ENCODE measurements at regions not wholly inside any gene's neighbourhood (a gene's known extent, or its start where the extent isn't known, plus 50 kb on each side); places are given as distances from the start of the nearest gene placed in this dataset.
A peak's percentile ranks its signal among the peaks of the same experiment; 100 is the strongest.
"Not testable (repeated sequence)": the region's sequence is repeated elsewhere in the genome, so short reads cannot be mapped to it uniquely, and the experiment has no call there.

- no peak for DNase-seq (ENCODE audit: low spot score)
These were observed 93.5 kb downstream of the NAB1 start for GRCh38 chr2:190742431-190742830.

- DNase-seq (ENCODE audit: low spot score), result no peak
These were observed 95.2 kb downstream of the NAB1 start for GRCh38 chr2:190744041-190744440.

- no peak for DNase-seq (ENCODE audit: low spot score)
These were observed 98.3 kb downstream of the NAB1 start for GRCh38 chr2:190746971-190747761.

GRCh38 chr2:190748966-190749365 lies 100.1 kb downstream of the NAB1 start:
- no peak for DNase-seq (ENCODE audit: low spot score)

- no peak for DNase-seq (ENCODE audit: low spot score)
These were observed 107.0 kb downstream of the NAB1 start for GRCh38 chr2:190755772-190756415.

- DNase-seq (ENCODE audit: low spot score), result peak; percentile 65
These were observed 110.9 kb downstream of the NAB1 start for GRCh38 chr2:190759749-190760213.

GRCh38 chr2:190760353-190761150 lies 111.7 kb downstream of the NAB1 start:
- DNase-seq (ENCODE audit: low spot score), result not testable (repeated sequence)

GRCh38 chr2:190761216-190761615 lies 112.3 kb downstream of the NAB1 start:
- DNase-seq (ENCODE audit: low spot score), result not testable (repeated sequence)

GRCh38 chr2:190762566-190762965 lies 113.7 kb downstream of the NAB1 start:
- no peak for DNase-seq (ENCODE audit: low spot score)

- DNase-seq (ENCODE audit: low spot score), result no peak
These were observed 114.2 kb downstream of the NAB1 start for GRCh38 chr2:190763100-190763499.

GRCh38 chr2:190763901-190764514 lies 115.1 kb downstream of the NAB1 start:
- no peak for DNase-seq (ENCODE audit: low spot score)

- DNase-seq (ENCODE audit: low spot score), result no peak
These were observed 115.0 kb upstream of the GLS start for GRCh38 chr2:190765386-190766173.

GRCh38 chr2:190766174-190766572 lies 114.4 kb upstream of the GLS start:
- DNase-seq (ENCODE audit: low spot score), result no peak

GRCh38 chr2:190766595-190766994 lies 114.0 kb upstream of the GLS start:
- DNase-seq (ENCODE audit: low spot score), result no peak

GRCh38 chr2:190767821-190768220 lies 112.8 kb upstream of the GLS start:
- DNase-seq (ENCODE audit: low spot score), result no peak

- DNase-seq (ENCODE audit: low spot score), result no peak
These were observed 111.4 kb upstream of the GLS start for GRCh38 chr2:190769258-190769657.

GRCh38 chr2:190771726-190772125 lies 108.9 kb upstream of the GLS start:
- no peak for DNase-seq (ENCODE audit: low spot score)

GRCh38 chr2:190780594-190780993 lies 100.0 kb upstream of the GLS start:
- DNase-seq (ENCODE audit: low spot score), result no peak

- peak; percentile 65 for DNase-seq (ENCODE audit: low spot score)
These were observed 98.9 kb upstream of the GLS start for GRCh38 chr2:190781604-190782198.

GRCh38 chr2:190782264-190782663 lies 98.4 kb upstream of the GLS start:
- no peak for DNase-seq (ENCODE audit: low spot score)

Measured in HT-29 (cell line).